ENCODE measurements at regions not wholly inside any gene's neighbourhood (a gene's known extent, or its start where the extent isn't known, plus 50 kb on each side); places are given as distances from the start of the nearest gene placed in this dataset.

- Histone ChIP-seq H3K4me2 (replicated peaks; ENCODE audit: low read depth, low read length, poor library complexity, severe bottlenecking) (no peak overlapping the region), H3K4me3 (ENCODE audit: control extremely low read depth in 1 of 5, extremely low read depth in 1 of 5, insufficient read depth in 1 of 5, low read depth in 2 of 5, low read length in 4 of 5) (no peak overlapping the region), H3K9ac (ENCODE audit: low read length) (no peak overlapping the region), H4K20me1 (ENCODE audit: control insufficient read depth, insufficient read depth, low read length, poor library complexity, severe bottlenecking) (no peaks in the 10 kb centered on the region), H3K9me3 (ENCODE audit: control extremely low read depth in 1 of 3, control insufficient read depth in 2 of 3, insufficient read depth in 1 of 3, low read length in 2 of 3) (no peaks in the 10 kb centered on the region), H3K27ac (ENCODE audit: low read length in 2 of 2) (no peak overlapping the region), H3K36me3 (replicated peaks in 1 of 2; ENCODE audit: control extremely low read depth in 1 of 2, control insufficient read depth in 1 of 2, extremely low read depth in 1 of 2, insufficient read depth in 2 of 2, low read length in 1 of 2) (no peaks in the 10 kb centered on the region), H3K4me1 (ENCODE audit: control insufficient read depth in 2 of 2, insufficient read depth in 2 of 2, low read length in 2 of 2) (no peaks in the 10 kb centered on the region), H3K27me3 (replicated peaks in 1 of 4; ENCODE audit: control extremely low read depth in 1 of 4, control insufficient read depth in 3 of 4, insufficient read depth in 4 of 4, low read length in 3 of 4) (no peaks in the 10 kb centered on the region), H2AFZ (ENCODE audit: insufficient read depth, low read depth, low read length, poor library complexity, severe bottlenecking) (no peak overlapping the region), H3K79me2 (ENCODE audit: control insufficient read depth, insufficient read depth, low read length) (no peaks in the 10 kb centered on the region)
- POLR2A ChIA-PET: no interaction called here
- H3K4me3 Mint-ChIP-seq: no peak overlapping the region
- H3K4me1 Mint-ChIP-seq: no peaks in the 10 kb centered on the region
- H3K27ac Mint-ChIP-seq: no peak overlapping the region
- TF ChIP-seq CTCF (IDR thresholded peaks at IDR 0.05) (no peak), EZH2 (IDR thresholded peaks at IDR 0.05; ENCODE audit: borderline replicate concordance, insufficient read depth, low read depth, low read length, poor library complexity, severe bottlenecking) (no peak)
- no CpG with 5 or more reads among the region's 2 CpGs for WGBS (ENCODE audit: insufficient coverage)
- no peak for ATAC-seq (ENCODE audit: low read depth)
- intact Hi-C loops (cut with micrococcal nuclease): no loop called here
- CTCF ChIA-PET: no interaction called here
- no peaks in the 10 kb centered on the region for H3K9me3 Mint-ChIP-seq (ENCODE audit: insufficient read depth)
- H3K27me3 Mint-ChIP-seq: peaks cover 6% of the 10 kb centered on the region
- no peak for DNase-seq
Observed at GRCh38 chr12:66028390-66028789, 102.2 kb downstream of the LLPH start.

GRCh38 chr12:66025477-66025876 lies 105.1 kb downstream of the LLPH start:
- Histone ChIP-seq H4K20me1 (ENCODE audit: control insufficient read depth, insufficient read depth, low read length, poor library complexity, severe bottlenecking) (no peaks in the 10 kb centered on the region), H2AFZ (ENCODE audit: insufficient read depth, low read depth, low read length, poor library complexity, severe bottlenecking) (no peak overlapping the region), H3K79me2 (ENCODE audit: control insufficient read depth, insufficient read depth, low read length) (no peaks in the 10 kb centered on the region), H3K36me3 (replicated peaks in 1 of 2; ENCODE audit: control extremely low read depth in 1 of 2, control insufficient read depth in 1 of 2, extremely low read depth in 1 of 2, insufficient read depth in 2 of 2, low read length in 1 of 2) (no peaks in the 10 kb centered on the region), H3K4me1 (ENCODE audit: control insufficient read depth in 2 of 2, insufficient read depth in 2 of 2, low read length in 2 of 2) (no peaks in the 10 kb centered on the region), H3K4me3 (ENCODE audit: control extremely low read depth in 1 of 5, extremely low read depth in 1 of 5, insufficient read depth in 1 of 5, low read depth in 2 of 5, low read length in 4 of 5) (no peak overlapping the region), H3K4me2 (replicated peaks; ENCODE audit: low read depth, low read length, poor library complexity, severe bottlenecking) (no peak overlapping the region), H3K9me3 (ENCODE audit: control extremely low read depth in 1 of 3, control insufficient read depth in 2 of 3, insufficient read depth in 1 of 3, low read length in 2 of 3) (no peaks in the 10 kb centered on the region), H3K9ac (ENCODE audit: low read length) (no peak overlapping the region), H3K27me3 (replicated peaks in 1 of 4; ENCODE audit: control extremely low read depth in 1 of 4, control insufficient read depth in 3 of 4, insufficient read depth in 4 of 4, low read length in 3 of 4) (no peaks in the 10 kb centered on the region), H3K27ac (ENCODE audit: low read length in 2 of 2) (no peak overlapping the region)
- TF ChIP-seq EZH2 (IDR thresholded peaks at IDR 0.05; ENCODE audit: borderline replicate concordance, insufficient read depth, low read depth, low read length, poor library complexity, severe bottlenecking): no peak
- no peak for TF ChIP-seq CTCF (IDR thresholded peaks at IDR 0.05)
- Mint-ChIP-seq H3K9me3 (ENCODE audit: insufficient read depth) (no peaks in the 10 kb centered on the region), H3K4me3 (no peak overlapping the region), H3K4me1 (no peaks in the 10 kb centered on the region), H3K27me3 (no peaks in the 10 kb centered on the region), H3K27ac (no peak overlapping the region)
- ATAC-seq (ENCODE audit: low read depth): no peak
- DNase-seq: no peak
- ChIA-PET CTCF (no interaction called here), POLR2A (no interaction called here)
- no CpG with 5 or more reads among the region's 2 CpGs for WGBS (ENCODE audit: insufficient coverage)
- intact Hi-C loops (cut with micrococcal nuclease): no loop called here

All from B cell (primary cell).